ENCODE measurements at regions not wholly inside any gene's neighbourhood (a gene's known extent, or its start where the extent isn't known, plus 50 kb on each side); places are given as distances from the start of the nearest gene placed in this dataset.
"Not testable (repeated sequence)": the region's sequence is repeated elsewhere in the genome, so short reads cannot be mapped to it uniquely, and the experiment has no call there.

DNA sequence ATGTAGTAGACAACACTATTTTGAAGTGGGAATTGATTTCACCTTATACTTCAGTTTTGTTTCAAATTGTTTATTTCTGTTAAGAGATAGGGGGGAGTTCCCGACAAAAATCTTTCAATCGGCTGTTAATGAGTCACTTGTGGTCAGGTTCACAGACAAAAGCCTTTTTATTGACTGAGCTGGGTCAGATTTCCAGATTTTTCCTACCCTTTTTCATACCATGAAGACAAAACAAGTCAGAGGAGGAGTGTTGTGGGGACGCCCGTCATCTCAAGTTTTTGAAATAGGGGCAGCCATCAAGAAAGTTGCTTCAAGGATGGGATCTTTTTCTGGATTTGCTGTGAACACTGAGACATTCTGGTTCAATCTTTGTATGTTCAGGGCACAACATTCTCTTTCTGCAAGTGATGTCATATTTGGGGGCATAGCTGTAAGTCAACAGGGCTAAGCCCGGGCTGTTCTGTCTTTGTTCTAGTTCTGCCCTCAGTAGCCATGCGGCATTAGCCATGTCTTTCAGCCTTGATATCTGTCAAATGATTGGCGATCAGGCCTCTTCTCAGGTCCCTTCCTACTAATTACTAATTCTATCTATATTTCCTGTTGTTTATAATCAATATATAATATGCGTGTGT lies 496.0 kb upstream of the MARCKS start:
- no peak for DNase-seq

- no peak for DNase-seq
Measured at GRCh38 chr6:113362301-113363047, 494.7 kb upstream of the MARCKS start.

DNA sequence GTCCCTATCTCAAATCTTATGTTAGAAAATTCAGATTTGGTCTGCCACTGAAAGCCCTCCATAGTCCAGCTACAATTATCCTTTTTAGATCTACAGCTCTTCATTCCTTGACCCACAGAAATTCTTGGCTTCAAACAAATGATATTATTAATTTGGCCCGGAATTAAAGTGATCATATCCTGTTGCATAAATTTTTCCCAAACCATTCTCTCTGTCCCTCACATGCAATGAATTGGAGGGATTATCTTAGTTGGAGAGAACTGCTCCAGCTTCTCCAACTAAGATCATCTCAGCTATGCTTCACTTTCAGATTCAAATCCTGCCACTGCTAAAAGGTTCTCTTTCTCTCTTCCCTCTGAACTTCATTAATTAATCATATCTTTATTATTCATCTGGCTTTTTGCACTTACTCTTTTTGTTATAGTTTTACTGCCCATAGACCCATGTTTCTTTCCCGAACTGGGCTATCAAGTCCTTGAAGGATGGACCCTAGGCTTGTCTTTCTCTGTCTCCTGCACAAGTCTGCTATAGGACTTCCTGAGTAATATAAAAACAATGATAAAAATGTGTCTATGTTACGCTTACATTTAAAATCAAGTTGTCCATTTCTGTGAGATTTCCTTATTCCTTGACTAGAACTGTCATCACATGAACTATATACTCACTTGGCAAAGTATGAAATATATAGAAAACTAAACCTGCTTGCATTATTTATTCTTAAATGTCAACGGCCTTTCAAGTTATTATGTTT lies 493.9 kb upstream of the MARCKS start:
- DNase-seq = no peak

GRCh38 chr6:113363866-113364265 lies 493.3 kb upstream of the MARCKS start:
- DNase-seq = no peak

DNA sequence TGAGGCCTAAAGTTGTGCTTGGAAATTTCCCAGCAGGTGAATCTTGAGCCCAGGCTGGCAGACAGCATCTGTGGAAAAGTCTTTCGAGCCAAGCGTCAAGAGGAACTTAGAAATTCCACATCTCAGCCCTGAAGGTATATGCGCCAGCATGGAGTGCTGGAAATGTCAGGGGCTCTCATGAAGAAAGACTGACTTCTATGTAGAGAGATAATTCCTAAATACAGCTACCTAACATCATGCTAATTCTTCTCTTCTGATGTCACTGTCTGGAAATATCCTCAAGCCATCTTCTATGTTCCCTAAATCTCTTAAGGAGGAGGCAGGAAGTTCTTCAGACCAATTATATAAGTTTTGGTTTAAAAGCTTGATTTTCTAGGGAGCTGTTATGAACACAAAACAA lies 492.4 kb upstream of the MARCKS start:
- no peak for DNase-seq

GRCh38 chr6:113365191-113365590 lies 492.0 kb upstream of the MARCKS start:
- DNase-seq = no peak

DNA sequence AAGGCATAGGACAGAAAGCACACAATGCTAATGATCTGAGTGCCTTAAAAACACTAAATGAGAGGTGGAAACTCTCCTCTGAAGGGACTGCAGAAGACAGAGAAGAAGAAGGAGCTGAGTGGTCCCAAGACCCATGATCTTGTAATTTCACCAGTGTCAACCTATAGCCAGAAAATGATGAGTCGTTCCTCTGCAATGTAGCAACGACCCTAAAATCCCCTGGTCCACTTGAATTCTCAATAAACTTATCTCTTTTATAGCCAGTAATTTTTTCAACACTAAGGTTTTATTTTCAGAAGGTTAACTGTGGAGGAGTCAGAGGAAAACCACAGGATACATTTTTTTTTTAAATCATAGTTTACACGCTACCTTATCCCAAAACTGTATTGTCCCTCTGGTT lies 490.6 kb upstream of the MARCKS start:
- no peak for DNase-seq

DNA sequence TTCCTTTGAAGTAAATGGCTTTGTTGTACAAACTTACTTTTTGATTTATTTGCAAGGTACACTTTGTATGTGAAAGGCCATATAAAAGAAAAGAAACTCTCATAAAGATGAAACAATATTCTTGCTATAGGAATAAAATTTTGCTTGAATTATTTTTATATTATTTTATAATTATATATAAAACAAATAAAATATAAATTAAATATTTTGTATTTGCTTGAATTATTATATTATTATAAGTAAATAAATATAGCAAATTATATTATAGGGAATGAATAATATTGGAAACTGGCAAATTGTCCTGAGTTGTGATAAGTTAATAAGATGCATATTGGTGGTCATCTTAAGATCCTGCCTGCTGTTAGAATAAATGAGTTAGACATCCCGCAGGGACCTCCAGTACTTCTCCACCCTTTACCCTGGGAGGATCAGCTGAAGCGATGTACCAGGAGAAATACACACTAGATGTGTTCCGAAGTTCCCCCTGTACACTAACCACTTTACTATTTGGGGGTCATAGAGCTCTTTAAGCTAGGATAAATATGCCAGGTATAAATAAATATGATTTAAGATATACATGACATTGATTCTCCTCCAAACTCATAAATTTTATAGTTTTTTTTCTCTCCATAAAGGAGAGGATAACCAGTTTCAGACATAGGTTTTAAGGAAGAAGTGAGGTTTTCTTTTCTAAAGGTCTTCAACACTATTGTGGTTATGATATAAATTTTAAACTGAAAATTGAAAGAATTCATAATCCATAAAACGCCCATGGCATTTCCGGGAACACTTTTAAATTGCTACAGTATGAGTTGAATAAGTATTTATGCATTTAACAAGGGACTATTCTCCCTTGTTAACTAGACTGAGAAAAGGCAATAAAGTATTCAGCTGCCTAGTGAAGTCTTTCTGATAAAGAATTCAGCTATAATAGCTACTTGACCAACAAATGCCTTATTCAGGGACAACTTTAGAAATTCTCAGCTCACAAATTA lies 486.3 kb upstream of the MARCKS start:
- DNase-seq = no peak

DNA sequence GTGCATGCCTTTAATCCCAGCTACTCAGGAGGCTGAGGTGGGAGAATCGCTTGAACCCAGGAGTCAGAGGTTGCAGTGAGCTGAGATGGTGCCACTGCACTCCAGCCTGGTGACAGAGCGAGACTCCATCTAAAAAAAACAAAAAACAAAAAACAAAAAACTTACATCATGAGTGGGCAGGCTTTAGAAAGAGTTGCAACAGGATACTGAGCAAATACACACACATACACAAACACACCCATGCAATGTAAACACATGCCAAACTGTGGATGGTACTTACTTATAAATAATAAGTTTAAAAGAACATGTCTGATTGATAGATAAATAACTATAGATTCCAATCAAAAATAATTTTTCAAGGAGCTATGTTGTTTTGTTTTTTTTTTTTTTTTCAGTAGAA lies 481.7 kb upstream of the MARCKS start:
- not testable (repeated sequence) for DNase-seq

- no peak for DNase-seq
Measured at GRCh38 chr6:113375950-113376846, 480.9 kb upstream of the MARCKS start.

- no peak for DNase-seq
Measured at GRCh38 chr6:113376847-113377165, 480.3 kb upstream of the MARCKS start.

GRCh38 chr6:113377362-113377942 lies 479.7 kb upstream of the MARCKS start:
- DNase-seq = no peak

DNA sequence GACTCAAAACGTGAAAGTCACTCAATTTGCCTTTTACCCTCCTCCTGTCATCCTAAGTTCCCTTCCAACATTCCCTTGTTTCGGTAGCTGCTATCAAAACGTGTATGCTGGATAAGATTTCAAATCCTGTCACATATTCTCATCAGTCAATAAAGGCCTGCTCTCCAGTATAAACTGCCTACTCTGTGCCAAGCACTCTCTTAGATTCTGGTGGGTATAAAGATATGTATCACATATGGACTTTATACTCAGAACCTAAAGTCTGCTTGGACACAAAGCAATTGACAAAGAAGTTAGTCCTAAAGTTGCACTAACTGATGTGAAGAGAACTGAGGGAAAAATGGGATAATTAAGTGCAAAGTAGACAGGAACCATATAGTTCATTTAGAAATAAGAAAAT lies 476.6 kb upstream of the MARCKS start:
- DNase-seq = no peak

DNA sequence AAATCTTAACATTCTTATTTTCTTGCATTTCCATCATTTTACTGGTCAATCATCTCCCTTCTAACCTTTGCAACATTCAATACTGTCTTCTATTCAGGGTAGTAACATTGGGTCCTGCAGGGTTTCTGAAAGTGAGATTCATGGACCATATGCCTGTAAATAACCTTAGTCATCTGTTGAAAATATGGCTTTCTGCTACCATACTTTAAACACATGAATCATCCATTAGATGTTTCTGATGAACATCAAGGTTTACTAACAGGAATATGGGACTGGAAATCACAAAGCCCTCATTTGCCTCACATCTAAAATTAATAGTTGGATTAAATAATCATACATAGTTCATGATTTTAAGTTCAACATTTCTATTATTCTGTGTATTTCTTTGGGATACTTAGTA lies 475.9 kb upstream of the MARCKS start:
- no peak for DNase-seq

DNA sequence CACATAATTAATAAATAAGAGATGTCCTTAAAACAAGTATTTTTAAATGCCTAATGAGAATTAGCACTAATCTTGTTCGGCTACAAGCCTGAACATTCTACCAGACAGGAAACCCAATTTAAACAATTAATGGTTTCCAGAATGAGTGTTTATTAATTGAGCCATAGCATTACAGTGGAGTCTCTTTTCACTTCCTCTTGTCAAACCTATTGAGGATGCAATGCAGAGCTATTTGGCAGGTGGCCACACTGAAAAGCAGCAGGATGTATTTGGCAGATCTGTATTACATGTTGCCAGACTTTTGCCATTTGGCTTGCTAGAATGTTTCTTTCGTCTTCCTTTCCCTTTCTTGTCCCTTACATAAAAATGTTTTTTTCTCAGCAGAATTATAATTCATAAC lies 475.2 kb upstream of the MARCKS start:
- no peak for DNase-seq

- no peak for DNase-seq
Measured at GRCh38 chr6:113383701-113384100, 473.4 kb upstream of the MARCKS start.

- no peak for DNase-seq
Measured at GRCh38 chr6:113385020-113385431, 472.1 kb upstream of the MARCKS start.

- DNase-seq = no peak
Measured at GRCh38 chr6:113388996-113389395, 468.1 kb upstream of the MARCKS start.

DNA sequence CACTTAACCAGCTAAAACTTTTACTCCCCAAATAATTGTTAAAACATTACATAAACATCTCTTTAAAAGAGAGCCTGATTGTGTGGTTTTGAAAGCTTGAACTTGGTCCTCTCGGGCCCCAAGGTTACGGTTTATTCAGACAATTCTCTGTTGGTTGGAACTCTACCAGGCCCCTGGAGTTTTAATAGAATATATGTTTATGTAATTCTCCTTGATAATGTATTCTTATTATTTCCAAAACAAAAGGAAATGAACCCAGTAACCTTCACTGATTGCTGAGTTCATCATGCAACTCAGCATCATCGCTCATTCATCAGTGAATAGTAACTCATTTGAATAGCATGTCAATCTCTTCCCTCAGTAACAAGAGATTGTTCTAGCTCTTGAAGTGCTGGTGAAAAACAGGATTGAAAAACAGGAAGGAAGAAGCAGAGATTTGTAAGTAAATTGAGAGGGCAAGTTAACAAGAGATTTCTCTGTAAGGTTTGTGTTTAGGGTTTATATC lies 464.5 kb upstream of the MARCKS start:
- no peak for DNase-seq

GRCh38 chr6:113394216-113394615 lies 462.9 kb upstream of the MARCKS start:
- no peak for DNase-seq

DNA sequence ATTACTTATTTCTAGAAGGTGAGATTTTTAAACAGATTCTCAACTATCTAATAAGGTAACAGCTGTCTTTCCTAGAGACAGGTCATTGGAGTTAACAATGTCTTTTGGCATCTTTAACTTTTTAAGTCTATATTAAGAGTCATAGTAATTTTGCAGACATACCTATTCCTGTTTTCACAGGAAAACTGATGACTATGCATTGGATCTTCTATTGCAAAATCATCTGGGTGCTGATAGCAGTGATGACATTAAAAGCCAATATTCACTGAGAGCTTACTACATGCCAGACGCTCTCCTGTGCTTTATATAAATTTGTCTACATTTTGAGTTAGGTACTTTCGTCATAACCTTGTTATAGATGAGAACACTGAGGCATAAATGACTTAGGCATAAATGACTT lies 462.4 kb upstream of the MARCKS start:
- DNase-seq = no peak
